Left cardiac atrium (tissue), 4 donors: ENCODE measurements at regions not wholly inside any gene's neighbourhood (a gene's known extent, or its start where the extent isn't known, plus 50 kb on each side); places are given as distances from the start of the nearest gene placed in this dataset.

Source experiments
- ATAC-seq, 2 donors: fragments of 200-7000 bp; cut with Tn5 transposase; one replicate each; pipeline ENCODE4 v1.9.1; 2020; ENCODE audit warnings: mild to moderate bottlenecking in 2 of 2, moderate library complexity in 2 of 2
- DNase-seq: peaks from one replicate; pipeline ENCODE4 v3.0.0-alpha.2; 2020
- intact Hi-C, 2 donors: fragments of 100-400 bp; cut with DNase I; formaldehyde crosslinking; loops; one replicate each; pipeline versions ENCODE4 v1.14.1 to v1.15.1; 2022 to 2023
- donor health status: DM: no; HTN: yes; CAD: no.
- donor health status: DM: no; HTN: yes; CAD: no; lungs with severe emphysema.
- donor health status: DM: yes; HTN: yes; CAD: no.
- donor health status: Dilated cardiomyopathy.

GRCh38 chr4:129603241-129603931, 507.4 kb downstream of the C4orf33 start:
- intact Hi-C loops: no loop called here
- ATAC-seq (no peak), DNase-seq (no peak)

DNA sequence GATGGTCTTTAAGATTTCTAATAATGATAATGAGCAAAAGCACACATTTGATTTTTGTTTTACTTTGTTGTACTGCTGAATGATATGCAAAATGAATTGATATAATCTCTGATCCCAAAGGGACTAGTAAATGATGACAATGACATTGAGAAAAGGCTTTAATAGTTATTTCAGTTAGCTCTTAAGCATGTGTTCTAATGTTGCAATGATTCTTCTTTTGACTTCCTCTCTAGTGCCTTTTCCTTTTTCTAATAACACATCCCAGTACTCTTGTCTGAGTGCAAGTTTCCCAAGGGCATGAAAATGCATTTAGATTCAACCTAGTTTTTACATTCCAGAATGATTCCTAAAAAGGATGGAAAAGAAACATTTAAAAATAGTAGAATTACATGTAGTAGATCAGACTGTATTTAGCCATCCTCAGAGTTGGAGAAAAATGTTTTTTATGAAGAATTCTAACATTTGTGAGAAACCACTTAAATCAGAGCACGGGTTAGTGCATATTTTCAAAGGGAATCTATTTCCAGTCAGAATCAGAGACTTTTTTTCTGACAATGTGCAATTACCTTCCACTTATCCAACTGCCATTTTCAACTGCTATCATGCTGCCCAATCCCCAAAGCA, 508.8 kb downstream of the C4orf33 start:
- ATAC-seq (no peak), DNase-seq (no peak)
- intact Hi-C loops: no loop called here

- intact Hi-C loops: no loop called here
- DNase-seq (no peak), ATAC-seq (no peak)
Measured at GRCh38 chr4:129614611-129615010, 518.7 kb downstream of the C4orf33 start.

- ATAC-seq (no peak), DNase-seq (no peak)
- intact Hi-C loops: no loop called here
Measured at GRCh38 chr4:129622566-129622965, 526.6 kb downstream of the C4orf33 start.

- no peak for DNase-seq
- intact Hi-C loops: no loop called here
- no peak for ATAC-seq
Measured at GRCh38 chr4:129623233-129623875, 527.4 kb downstream of the C4orf33 start.

DNA sequence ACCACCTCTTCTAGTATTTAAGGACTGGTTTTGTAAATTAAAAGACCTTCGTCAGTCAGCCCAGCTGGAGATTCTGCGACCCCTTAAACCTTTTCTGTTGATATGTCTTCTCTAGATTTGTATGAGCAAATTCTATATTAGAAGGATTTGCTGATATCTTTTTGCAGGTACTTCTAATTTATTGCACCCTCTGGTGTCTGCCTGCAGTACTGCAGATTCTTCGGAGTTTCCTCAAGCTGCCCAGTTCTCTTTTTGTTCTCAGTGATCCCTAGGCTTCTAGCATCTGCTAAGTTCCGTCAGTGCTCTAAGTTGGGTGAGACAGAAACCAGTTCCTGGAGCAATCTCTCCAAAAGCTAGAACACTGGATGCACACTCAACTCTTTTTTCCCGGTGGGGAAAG, 545.2 kb downstream of the C4orf33 start:
- ATAC-seq: no peak
- peak; percentile 30 for DNase-seq
- intact Hi-C loops: loop anchor here (2.0 to 10.0 kb wide), 5 partner anchors 114 to 424 kb away; no protein-coding TSS in a partner anchor

DNA sequence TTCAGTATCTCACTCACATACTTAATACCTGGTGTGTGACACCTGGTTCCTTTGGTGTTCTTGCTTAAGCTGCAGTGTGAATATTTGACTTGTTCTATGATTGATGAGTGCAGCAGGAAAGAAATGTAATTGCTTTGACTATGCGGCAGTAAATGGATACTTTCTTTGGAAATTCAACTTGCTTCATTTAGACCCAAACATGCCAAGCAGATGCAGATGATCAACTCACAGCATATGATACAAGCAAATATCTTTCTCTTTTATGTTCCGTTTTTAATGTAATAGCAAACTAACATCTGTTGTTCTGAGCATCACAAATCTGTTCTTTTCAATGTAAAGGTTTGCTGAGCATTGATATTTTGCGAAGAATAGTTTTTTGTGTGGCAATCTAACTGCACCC, 549.5 kb downstream of the C4orf33 start:
- DNase-seq: no peak
- intact Hi-C loops: loop anchor here in 1 of 2 donors (10.0 kb wide), 1 partner anchor 281 kb away; no protein-coding TSS in a partner anchor
- ATAC-seq: no peak

DNA sequence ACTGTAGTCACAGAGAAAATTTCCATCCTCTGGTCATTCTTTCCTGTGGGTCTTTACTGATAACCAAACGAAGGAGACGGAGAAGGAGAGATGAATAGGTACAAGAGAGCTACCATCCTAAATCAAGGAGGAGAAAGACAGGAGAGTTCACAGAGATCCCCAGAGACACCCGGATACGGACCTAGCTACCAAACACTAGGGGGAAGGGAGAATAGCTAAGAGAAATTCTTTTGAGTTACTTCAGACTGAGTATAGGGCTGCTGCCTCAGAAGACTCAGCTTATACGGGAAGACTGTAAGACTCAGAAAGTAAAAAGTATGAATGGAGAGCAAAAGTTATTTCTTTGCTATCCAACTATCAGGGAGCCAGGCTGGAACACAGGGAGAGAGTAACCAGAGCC, 572.1 kb downstream of the C4orf33 start:
- intact Hi-C loops: no loop called here
- ATAC-seq: no peak
- DNase-seq: no peak

DNA sequence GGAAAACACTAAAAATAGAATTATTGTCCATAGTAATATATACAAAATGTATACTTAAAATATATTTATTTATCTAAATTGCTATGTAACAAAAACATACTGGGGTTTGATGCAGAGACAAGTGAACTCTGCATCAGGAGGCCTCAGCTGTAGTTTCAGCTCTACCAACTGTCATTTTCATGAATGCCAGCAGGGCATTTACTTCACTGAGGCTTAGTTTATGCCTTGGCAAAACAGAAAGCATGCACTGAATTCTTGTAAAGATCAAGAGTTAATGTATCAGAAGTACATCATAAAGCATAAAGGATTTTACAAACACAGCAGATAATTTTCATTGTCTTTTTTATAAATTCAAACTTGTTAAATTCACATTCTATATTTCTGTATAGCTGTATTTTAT, 577.0 kb downstream of the C4orf33 start:
- no peak for DNase-seq

DNA sequence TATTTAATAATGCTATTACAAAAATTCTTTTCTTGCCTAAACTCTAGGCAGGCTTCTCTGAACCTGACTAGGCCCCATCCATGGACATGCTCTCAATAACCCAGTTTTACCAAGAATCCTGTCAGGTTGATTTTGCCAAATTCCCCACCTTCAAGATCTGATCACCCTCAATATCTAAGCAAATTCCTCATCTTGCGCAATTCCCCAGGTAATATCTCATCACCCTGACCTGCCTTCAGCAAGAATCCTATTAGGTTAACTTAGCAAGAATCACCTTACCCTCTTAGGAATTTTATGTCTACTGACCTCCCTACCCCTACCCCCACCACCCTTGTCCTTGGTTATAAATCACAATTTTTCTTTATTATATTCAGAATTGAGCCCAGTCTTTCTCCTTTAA, 579.1 kb downstream of the C4orf33 start:
- DNase-seq: no peak
- no peak for ATAC-seq
- intact Hi-C loops: no loop called here

More for the DNA sequence above, 577.0 kb downstream of the C4orf33 start:
- intact Hi-C loops: no loop called here
- ATAC-seq: no peak

DNA sequence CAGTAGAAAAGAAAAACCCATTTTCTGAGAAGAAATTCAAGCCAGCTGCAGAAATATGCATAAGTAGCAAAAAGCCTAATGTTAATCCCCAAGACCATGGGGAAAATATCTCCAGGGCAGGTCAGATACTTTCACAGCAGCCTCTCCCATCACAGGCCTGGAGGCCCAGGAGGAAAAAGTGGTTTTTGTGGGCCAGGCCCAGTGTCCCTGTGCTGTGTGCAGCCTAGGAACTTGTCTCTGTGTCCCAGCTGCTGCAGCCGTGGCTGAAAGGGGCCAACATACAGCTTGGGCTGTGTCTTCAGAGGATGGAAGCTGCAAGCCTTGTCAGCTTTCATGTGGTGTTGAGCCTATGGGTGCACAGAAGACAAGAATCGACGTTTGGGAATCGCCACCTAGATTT, 581.0 kb downstream of the C4orf33 start:
- intact Hi-C loops: no loop called here
- no peak for DNase-seq
- no peak for ATAC-seq

DNA sequence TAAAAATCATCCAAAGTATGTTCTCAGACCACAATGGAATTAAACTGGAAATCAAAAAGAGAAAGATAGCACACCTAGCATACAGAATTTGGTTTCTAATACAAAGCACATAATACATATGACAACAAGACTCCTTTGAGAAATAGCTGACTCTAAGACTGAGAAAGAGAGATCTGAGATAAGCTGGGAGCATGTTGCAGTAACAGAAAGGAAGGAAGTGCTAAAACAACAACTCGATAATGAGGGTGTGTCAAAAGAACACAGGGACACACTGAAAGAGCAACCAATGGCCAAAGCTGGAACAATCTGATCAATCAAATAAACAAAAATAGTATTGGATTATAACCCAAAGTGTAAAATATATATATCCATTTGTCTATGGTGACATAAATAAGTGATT, 586.6 kb downstream of the C4orf33 start:
- intact Hi-C loops: no loop called here
- ATAC-seq (no peak), DNase-seq (no peak)

GRCh38 chr4:129707949-129708348, 612.0 kb downstream of the C4orf33 start:
- ATAC-seq: no peak
- intact Hi-C loops: no loop called here
- no peak for DNase-seq

DNA sequence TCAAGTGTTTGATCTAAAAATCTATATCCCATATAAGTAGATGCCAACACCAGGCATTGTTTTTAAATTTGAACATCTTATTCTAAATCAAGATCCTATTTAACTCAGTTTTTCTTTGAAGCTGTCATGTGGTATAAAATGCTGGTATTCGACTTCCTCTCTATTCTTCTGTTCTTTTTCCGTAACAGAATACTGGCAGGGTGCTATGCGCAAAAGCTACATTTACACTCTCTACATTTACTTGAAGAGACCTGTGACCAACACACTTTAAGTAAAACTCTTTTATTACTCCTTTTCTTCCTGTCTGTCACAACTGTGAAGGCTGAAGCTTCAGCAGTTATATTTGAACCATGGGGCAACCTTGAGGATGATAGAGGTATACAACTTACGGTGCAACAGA, 612.8 kb downstream of the C4orf33 start:
- intact Hi-C loops: no loop called here
- ATAC-seq (no peak), DNase-seq (no peak)

GRCh38 chr4:129738175-129738574, 642.2 kb downstream of the C4orf33 start:
- DNase-seq (no peak), ATAC-seq (no peak)
- intact Hi-C loops: no loop called here

- ATAC-seq: no peak
- intact Hi-C loops: no loop called here
- DNase-seq: no peak
Measured at GRCh38 chr4:129747756-129748155, 651.8 kb downstream of the C4orf33 start.

DNA sequence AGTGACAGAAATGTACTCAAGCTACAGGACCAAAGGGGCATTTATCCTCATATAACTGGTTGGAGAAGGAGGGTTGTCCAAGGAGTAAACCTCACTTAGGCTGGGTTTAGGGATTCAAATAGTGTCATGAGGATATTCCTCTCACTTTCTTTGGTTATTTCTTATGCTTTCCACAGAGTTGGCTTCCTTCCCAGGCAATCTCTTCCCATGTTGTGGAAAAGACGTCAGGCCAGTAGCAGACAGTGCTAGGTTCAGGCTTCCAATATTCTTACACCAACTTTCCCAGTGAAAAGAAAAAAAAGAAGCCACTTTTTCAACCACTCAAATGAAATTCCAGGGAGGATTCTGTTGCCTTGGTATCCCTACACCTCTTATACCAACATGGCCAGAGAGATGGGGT, 653.0 kb downstream of the C4orf33 start:
- intact Hi-C loops: no loop called here
- no peak for ATAC-seq
- no peak for DNase-seq

DNA sequence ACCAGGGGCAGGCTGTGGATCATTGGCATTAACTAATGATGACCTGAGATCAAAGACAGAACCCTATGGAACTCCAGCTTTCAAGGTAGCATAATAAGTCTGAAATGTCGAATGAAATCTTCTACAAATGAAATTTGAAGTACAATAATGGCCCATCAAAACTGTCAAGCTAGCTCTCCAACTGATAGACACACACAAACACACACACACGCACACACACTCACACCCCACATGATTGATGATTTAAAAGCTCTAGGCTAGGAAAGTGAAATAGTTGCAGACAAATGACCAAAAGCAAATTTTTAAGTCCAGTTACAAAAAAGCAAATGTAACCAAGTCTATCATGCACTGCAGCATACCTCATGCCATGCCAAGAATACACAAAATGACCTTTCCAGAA, 655.7 kb downstream of the C4orf33 start:
- no peak for ATAC-seq
- intact Hi-C loops: no loop called here
- DNase-seq: no peak

GRCh38 chr4:129783596-129783995, 687.6 kb downstream of the C4orf33 start:
- ATAC-seq (no peak), DNase-seq (no peak)
- intact Hi-C loops: no loop called here

DNA sequence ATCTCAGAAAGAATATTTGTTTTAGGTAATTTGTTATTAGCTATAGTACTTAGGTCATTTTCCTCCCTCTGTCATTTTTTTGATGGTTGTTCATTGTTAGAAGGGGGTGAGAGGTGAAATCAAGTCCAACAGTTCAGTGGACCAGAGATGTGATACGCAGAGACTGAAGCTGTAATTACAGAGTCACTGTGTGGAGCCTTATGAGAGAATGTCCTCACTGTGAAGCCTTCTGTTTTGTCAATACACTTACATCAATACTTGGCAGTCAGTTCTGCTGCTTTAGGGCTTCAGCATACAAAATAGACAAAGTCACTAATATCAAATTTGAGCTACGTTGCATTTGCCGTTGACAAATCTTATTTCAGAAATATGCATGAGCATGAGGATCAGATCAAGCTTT, 692.5 kb downstream of the C4orf33 start:
- ATAC-seq (no peak), DNase-seq (no peak)
- intact Hi-C loops: no loop called here
